ENCODE measurements at regions not wholly inside any gene's neighbourhood (a gene's known extent, or its start where the extent isn't known, plus 50 kb on each side); places are given as distances from the start of the nearest gene placed in this dataset.

DNA sequence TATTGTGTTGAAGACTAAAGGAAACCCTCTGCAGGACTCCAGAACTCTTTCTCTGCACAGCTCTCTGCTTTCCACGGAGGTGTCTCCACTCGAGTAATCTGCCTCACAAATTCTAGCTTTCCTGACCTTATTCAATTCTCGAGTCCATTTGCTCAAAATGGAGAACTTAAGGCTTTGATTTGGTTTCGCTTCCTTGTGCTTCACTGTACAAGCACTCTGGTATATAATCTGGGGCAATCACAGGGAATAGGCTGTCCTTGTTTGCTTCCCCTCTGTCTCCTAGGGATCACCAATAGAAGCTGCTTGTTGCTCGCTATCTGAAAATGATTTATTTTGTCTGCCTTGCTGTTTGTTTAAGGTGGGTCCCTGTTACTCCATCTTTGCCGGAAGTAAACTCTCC lies 129.1 kb upstream of the DOCK10 start:
- no peak overlapping the region for H3K27ac Mint-ChIP-seq (ENCODE audit: unreplicated experiment)
- H3K27me3 Mint-ChIP-seq (ENCODE audit: insufficient read depth, unreplicated experiment), result peaks cover 9% of the 10 kb centered on the region
- H3K9me3 Mint-ChIP-seq (ENCODE audit: unreplicated experiment), result no peaks in the 10 kb centered on the region
- no TSS peak for BruUV-seq (replicated peaks)
- Histone ChIP-seq H3K36me3 (ENCODE audit: control insufficient read depth, insufficient read depth, low read length) (no peaks in the 10 kb centered on the region), H3K4me3 (ENCODE audit: low read depth, low read length) (no peak overlapping the region), H3K27me3 (replicated peaks; ENCODE audit: control insufficient read depth, insufficient read depth, low read length) (no peaks in the 10 kb centered on the region), H3K4me1 (no peaks in the 10 kb centered on the region), H3K9me3 (no peaks in the 10 kb centered on the region)
- no peak overlapping the region for H3K4me3 Mint-ChIP-seq (ENCODE audit: unreplicated experiment)
- no peak for DNase-seq
- CTCF ChIA-PET, result no interaction called here
- POLR2A ChIA-PET, result no interaction called here
- no peaks in the 10 kb centered on the region for H3K4me1 Mint-ChIP-seq (ENCODE audit: low read depth, unreplicated experiment)
- intact Hi-C loops (cut with micrococcal nuclease; ENCODE audit: unreplicated experiment), result no loop called here
- peaks cover 5% of the 10 kb centered on the region for H3K36me3 Mint-ChIP-seq (ENCODE audit: insufficient read depth, unreplicated experiment)
- TF ChIP-seq, protein P1, sequence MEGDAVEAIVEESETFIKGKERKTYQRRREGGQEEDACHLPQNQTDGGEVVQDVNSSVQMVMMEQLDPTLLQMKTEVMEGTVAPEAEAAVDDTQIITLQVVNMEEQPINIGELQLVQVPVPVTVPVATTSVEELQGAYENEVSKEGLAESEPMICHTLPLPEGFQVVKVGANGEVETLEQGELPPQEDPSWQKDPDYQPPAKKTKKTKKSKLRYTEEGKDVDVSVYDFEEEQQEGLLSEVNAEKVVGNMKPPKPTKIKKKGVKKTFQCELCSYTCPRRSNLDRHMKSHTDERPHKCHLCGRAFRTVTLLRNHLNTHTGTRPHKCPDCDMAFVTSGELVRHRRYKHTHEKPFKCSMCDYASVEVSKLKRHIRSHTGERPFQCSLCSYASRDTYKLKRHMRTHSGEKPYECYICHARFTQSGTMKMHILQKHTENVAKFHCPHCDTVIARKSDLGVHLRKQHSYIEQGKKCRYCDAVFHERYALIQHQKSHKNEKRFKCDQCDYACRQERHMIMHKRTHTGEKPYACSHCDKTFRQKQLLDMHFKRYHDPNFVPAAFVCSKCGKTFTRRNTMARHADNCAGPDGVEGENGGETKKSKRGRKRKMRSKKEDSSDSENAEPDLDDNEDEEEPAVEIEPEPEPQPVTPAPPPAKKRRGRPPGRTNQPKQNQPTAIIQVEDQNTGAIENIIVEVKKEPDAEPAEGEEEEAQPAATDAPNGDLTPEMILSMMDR (IDR thresholded peaks at IDR 0.05; ENCODE audit: insufficient read depth in 1 of 2, low read depth in 1 of 2, low read length in 1 of 2, severe bottlenecking in 1 of 2, unreplicated experiment in 1 of 2), result no peak

GRCh38 chr2:225170162-225170561 lies 127.9 kb upstream of the DOCK10 start:
- no TSS peak for BruUV-seq (replicated peaks)
- Histone ChIP-seq H3K4me1 (no peaks in the 10 kb centered on the region), H3K36me3 (ENCODE audit: control insufficient read depth, insufficient read depth, low read length) (no peaks in the 10 kb centered on the region), H3K9me3 (no peaks in the 10 kb centered on the region), H3K4me3 (ENCODE audit: low read depth, low read length) (no peak overlapping the region), H3K27me3 (replicated peaks; ENCODE audit: control insufficient read depth, insufficient read depth, low read length) (no peaks in the 10 kb centered on the region)
- intact Hi-C loops (cut with micrococcal nuclease; ENCODE audit: unreplicated experiment), result no loop called here
- Mint-ChIP-seq H3K4me3 (ENCODE audit: unreplicated experiment) (no peak overlapping the region), H3K4me1 (ENCODE audit: low read depth, unreplicated experiment) (no peaks in the 10 kb centered on the region), H3K27me3 (ENCODE audit: insufficient read depth, unreplicated experiment) (peaks cover 9% of the 10 kb centered on the region), H3K36me3 (ENCODE audit: insufficient read depth, unreplicated experiment) (peaks cover 5% of the 10 kb centered on the region), H3K9me3 (ENCODE audit: unreplicated experiment) (no peaks in the 10 kb centered on the region), H3K27ac (ENCODE audit: unreplicated experiment) (no peak overlapping the region)
- CTCF ChIA-PET, result no interaction called here
- POLR2A ChIA-PET, result no interaction called here
- DNase-seq, result no peak
- TF ChIP-seq, protein P1 (IDR thresholded peaks at IDR 0.05; ENCODE audit: insufficient read depth in 1 of 2, low read depth in 1 of 2, low read length in 1 of 2, severe bottlenecking in 1 of 2, unreplicated experiment in 1 of 2), result no peak

GRCh38 chr2:225169396-225169795 lies 127.1 kb upstream of the DOCK10 start:
- TF ChIP-seq, protein P1 (IDR thresholded peaks at IDR 0.05; ENCODE audit: insufficient read depth in 1 of 2, low read depth in 1 of 2, low read length in 1 of 2, severe bottlenecking in 1 of 2, unreplicated experiment in 1 of 2), result no peak
- intact Hi-C loops (cut with micrococcal nuclease; ENCODE audit: unreplicated experiment), result no loop called here

More at GRCh38 chr2:225169396-225169795, 127.1 kb upstream of the DOCK10 start:
- no peaks in the 10 kb centered on the region for H3K4me1 ChIP-seq
- no peaks in the 10 kb centered on the region for H3K36me3 ChIP-seq (ENCODE audit: control insufficient read depth, insufficient read depth, low read length)
- ChIA-PET CTCF (no interaction called here), POLR2A (no interaction called here)
- H3K4me3 ChIP-seq (ENCODE audit: low read depth, low read length), result no peak overlapping the region
- peaks cover 9% of the 10 kb centered on the region for H3K27me3 Mint-ChIP-seq (ENCODE audit: insufficient read depth, unreplicated experiment)
- no peaks in the 10 kb centered on the region for H3K27me3 ChIP-seq (replicated peaks; ENCODE audit: control insufficient read depth, insufficient read depth, low read length)
- no TSS peak for BruUV-seq (replicated peaks)
- no peaks in the 10 kb centered on the region for H3K9me3 Mint-ChIP-seq (ENCODE audit: unreplicated experiment)
- no peak for DNase-seq
- H3K36me3 Mint-ChIP-seq (ENCODE audit: insufficient read depth, unreplicated experiment), result peaks cover 5% of the 10 kb centered on the region
- no peaks in the 10 kb centered on the region for H3K4me1 Mint-ChIP-seq (ENCODE audit: low read depth, unreplicated experiment)
- H3K4me3 Mint-ChIP-seq (ENCODE audit: unreplicated experiment), result no peak overlapping the region
- no peak overlapping the region for H3K27ac Mint-ChIP-seq (ENCODE audit: unreplicated experiment)
- H3K9me3 ChIP-seq, result no peaks in the 10 kb centered on the region
